DMS153 (cell line): ENCODE measurements at regions not wholly inside any gene's neighbourhood (a gene's known extent, or its start where the extent isn't known, plus 50 kb on each side); places are given as distances from the start of the nearest gene placed in this dataset.

Source experiments
- DNase-seq: peaks from one replicate; lab custom pipeline; 2025; lab: John Stamatoyannopoulos, UW

- DNase-seq, result no peak
Observed at GRCh38 chr11:15618583-15619032, 503.9 kb downstream of the INSC start.

GRCh38 chr11:15621565-15621964 is 506.8 kb downstream of the INSC start:
- DNase-seq, result no peak

- DNase-seq, result no peak
Observed at GRCh38 chr11:15622231-15622890, 507.6 kb downstream of the INSC start.

- DNase-seq, result no peak
Observed at GRCh38 chr11:15624701-15625100, 510.0 kb downstream of the INSC start.

GRCh38 chr11:15625691-15626090 is 511.0 kb downstream of the INSC start:
- DNase-seq, result no peak

- DNase-seq, result no peak
Observed at GRCh38 chr11:15627560-15627959, 512.8 kb downstream of the INSC start.

GRCh38 chr11:15629690-15630321 is 515.1 kb downstream of the INSC start:
- peak; percentile 27 for DNase-seq

- no peak for DNase-seq
Observed at GRCh38 chr11:15630896-15631295, 516.2 kb downstream of the INSC start.

- DNase-seq, result no peak
Observed at GRCh38 chr11:15635521-15635920, 520.8 kb downstream of the INSC start.

GRCh38 chr11:15636521-15637089 is 521.9 kb downstream of the INSC start:
- no peak for DNase-seq

GRCh38 chr11:15638386-15638787 is 523.7 kb downstream of the INSC start:
- no peak for DNase-seq

GRCh38 chr11:15640318-15640717 is 525.6 kb downstream of the INSC start:
- no peak for DNase-seq

- no peak for DNase-seq
Observed at GRCh38 chr11:15641271-15642045, 526.7 kb downstream of the INSC start.

- DNase-seq, result peak; percentile 12
Observed at GRCh38 chr11:15645201-15645600, 530.5 kb downstream of the INSC start.

GRCh38 chr11:15649371-15650104 is 534.8 kb downstream of the INSC start:
- DNase-seq, result no peak

GRCh38 chr11:15650105-15650938 is 535.6 kb downstream of the INSC start:
- peak; percentile 92 for DNase-seq

GRCh38 chr11:15651033-15651432 is 536.3 kb downstream of the INSC start:
- no peak for DNase-seq

- peak; percentile 45 for DNase-seq
Observed at GRCh38 chr11:15651816-15652215, 537.1 kb downstream of the INSC start.

- DNase-seq, result no peak
Observed at GRCh38 chr11:15653191-15653710, 538.5 kb downstream of the INSC start.

GRCh38 chr11:15654451-15654850 is 539.7 kb downstream of the INSC start:
- DNase-seq, result peak; percentile 38

GRCh38 chr11:15655552-15655951 is 540.8 kb downstream of the INSC start:
- DNase-seq, result no peak
